ENCODE measurements at regions not wholly inside any gene's neighbourhood (a gene's known extent, or its start where the extent isn't known, plus 50 kb on each side); places are given as distances from the start of the nearest gene placed in this dataset.

GRCh38 chr10:78763234-78763633, 305.5 kb upstream of the ZMIZ1 start:
- Histone ChIP-seq H3K27me3 (ENCODE audit: control insufficient read depth in 3 of 3, insufficient read depth in 3 of 3, low read length in 2 of 3) (no peaks in the 10 kb centered on the region), H3K4me1 (ENCODE audit: control insufficient read depth in 5 of 5, insufficient read depth in 5 of 5, low read length in 5 of 5) (peaks cover 0 to 27% (median 8%) of the 10 kb centered on the region in 5 donors), H3K36me3 (ENCODE audit: control insufficient read depth in 4 of 4, insufficient read depth in 4 of 4, low read length in 4 of 4) (no peaks in the 10 kb centered on the region), H3K9me3 (ENCODE audit: control insufficient read depth in 4 of 4, insufficient read depth in 3 of 4, low read length in 3 of 4) (no peaks in the 10 kb centered on the region), H3K4me3 (no peak overlapping the region), H3K27ac (ENCODE audit: low read depth in 1 of 2, low read length in 1 of 2) (no peak overlapping the region), H3K9ac (ENCODE audit: insufficient read depth in 1 of 2, low read length in 2 of 2) (peak overlapping the region in 1 of 2 donors; percentile 61)
- DNase-seq (no peak), ATAC-seq (ENCODE audit: insufficient read depth, low FRiP score) (no peak)
- no peak for TF ChIP-seq CTCF (IDR thresholded peaks at IDR 0.05; ENCODE audit: control extremely low read depth, extremely low read depth)
- WGBS, 2 donors: 87 to 90% methylated on average over 6 of the region's 6 CpGs

GRCh38 chr10:78763651-78764395, 304.9 kb upstream of the ZMIZ1 start:
- Histone ChIP-seq H3K27me3 (ENCODE audit: control insufficient read depth in 3 of 3, insufficient read depth in 3 of 3, low read length in 2 of 3) (no peaks in the 10 kb centered on the region), H3K4me1 (ENCODE audit: control insufficient read depth in 5 of 5, insufficient read depth in 5 of 5, low read length in 5 of 5) (peaks cover 0 to 32% (median 11%) of the 10 kb centered on the region in 5 donors), H3K4me3 (no peak overlapping the region), H3K27ac (ENCODE audit: low read depth in 1 of 2, low read length in 1 of 2) (no peak overlapping the region), H3K9me3 (ENCODE audit: control insufficient read depth in 4 of 4, insufficient read depth in 3 of 4, low read length in 3 of 4) (no peaks in the 10 kb centered on the region), H3K9ac (ENCODE audit: insufficient read depth in 1 of 2, low read length in 2 of 2) (peak overlapping the region in 1 of 2 donors; percentile 61), H3K36me3 (ENCODE audit: control insufficient read depth in 4 of 4, insufficient read depth in 4 of 4, low read length in 4 of 4) (no peaks in the 10 kb centered on the region)
- 64 to 74% methylated on average over 10 of the region's 10 CpGs for WGBS, 2 donors
- TF ChIP-seq CTCF (IDR thresholded peaks at IDR 0.05; ENCODE audit: control extremely low read depth, extremely low read depth): no peak
- ATAC-seq (ENCODE audit: insufficient read depth, low FRiP score) (no peak), DNase-seq (peak; percentile 61 to 81 (median 75))

- Histone ChIP-seq H3K27me3 (ENCODE audit: control insufficient read depth in 3 of 3, insufficient read depth in 3 of 3, low read length in 2 of 3) (no peaks in the 10 kb centered on the region), H3K36me3 (ENCODE audit: control insufficient read depth in 4 of 4, insufficient read depth in 4 of 4, low read length in 4 of 4) (no peaks in the 10 kb centered on the region), H3K9me3 (ENCODE audit: control insufficient read depth in 4 of 4, insufficient read depth in 3 of 4, low read length in 3 of 4) (peaks cover 0 to 3% (median 0%) of the 10 kb centered on the region in 4 donors), H3K9ac (ENCODE audit: insufficient read depth in 1 of 2, low read length in 2 of 2) (no peak overlapping the region), H3K4me1 (ENCODE audit: control insufficient read depth in 5 of 5, insufficient read depth in 5 of 5, low read length in 5 of 5) (peaks cover 0 to 37% (median 15%) of the 10 kb centered on the region in 5 donors), H3K4me3 (no peak overlapping the region), H3K27ac (ENCODE audit: low read depth in 1 of 2, low read length in 1 of 2) (no peak overlapping the region)
- no peak for TF ChIP-seq CTCF (IDR thresholded peaks at IDR 0.05; ENCODE audit: control extremely low read depth, extremely low read depth)
- DNase-seq: no peak
- WGBS, 2 donors: 63 to 79% methylated on average over 5 of the region's 5 CpGs
- no peak for ATAC-seq (ENCODE audit: insufficient read depth, low FRiP score)
Observed at GRCh38 chr10:78764436-78764835, 304.3 kb upstream of the ZMIZ1 start.

Data from lung (tissue), 11 donors.